ENCODE measurements at regions not wholly inside any gene's neighbourhood (a gene's known extent, or its start where the extent isn't known, plus 50 kb on each side); places are given as distances from the start of the nearest gene placed in this dataset.

GRCh38 chr6:79763301-79763700 is 132.2 kb downstream of the SH3BGRL2 start:
- DNase-seq, result no peak

DNA sequence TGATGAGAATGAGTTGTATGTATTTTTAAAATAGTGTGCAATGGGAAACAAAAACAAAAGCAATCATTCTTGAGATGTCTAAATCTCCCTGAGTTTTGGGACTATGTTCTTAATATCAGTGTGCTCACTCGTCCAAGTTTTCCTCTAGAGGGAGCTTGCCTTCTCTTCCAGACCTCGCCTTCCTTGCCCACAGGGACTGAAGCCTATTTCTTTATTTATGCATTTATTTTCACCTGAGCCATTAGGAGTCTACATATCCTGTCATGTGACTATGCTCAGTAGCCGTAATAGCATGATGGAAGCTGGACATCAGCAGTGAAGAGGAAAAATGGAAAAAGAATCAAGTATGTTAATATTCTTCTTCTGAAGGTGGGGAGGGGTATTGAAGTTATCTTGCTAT is 131.2 kb downstream of the SH3BGRL2 start:
- no peak for DNase-seq

DNA sequence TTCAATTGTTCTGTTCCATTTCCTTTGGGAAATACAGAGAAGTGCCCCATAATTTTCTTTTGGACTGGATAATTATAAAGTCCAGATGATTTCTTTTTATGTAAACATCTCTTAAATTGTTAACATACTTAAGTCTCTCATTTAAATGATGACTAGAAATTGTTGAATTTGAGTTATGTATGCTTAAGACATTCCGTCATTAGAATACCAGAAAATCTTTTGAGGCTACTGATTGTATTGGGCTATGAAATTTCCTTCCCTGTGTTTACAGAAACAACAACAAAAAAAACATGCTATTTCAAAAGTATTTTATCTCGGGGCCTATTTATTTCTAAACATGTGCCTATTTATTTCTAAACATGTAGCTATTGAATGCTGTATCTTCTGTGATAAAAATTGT is 125.4 kb downstream of the SH3BGRL2 start:
- no peak for DNase-seq

DNA sequence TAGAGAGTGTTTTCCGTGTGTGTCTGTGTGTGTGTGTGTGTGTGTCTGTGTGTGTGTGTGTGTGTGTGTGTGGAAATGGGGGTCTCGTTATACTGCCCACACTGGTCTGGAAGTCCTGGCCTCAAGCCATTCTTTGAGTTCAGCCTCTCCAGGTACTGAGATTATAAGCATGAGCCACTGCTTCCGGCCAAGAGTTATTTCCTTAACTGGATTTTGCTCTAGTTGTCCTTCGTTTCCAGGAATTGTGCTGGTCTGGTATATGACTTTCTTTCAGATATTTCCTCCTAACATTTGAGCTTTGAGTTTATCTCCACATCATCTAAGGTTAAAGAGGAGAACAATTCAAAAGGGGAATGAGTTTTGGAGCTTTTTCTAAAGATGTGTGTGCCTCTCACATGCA is 124.8 kb downstream of the SH3BGRL2 start:
- DNase-seq, result no peak

All from NCI-H2029 treated with DMSO at 0.1 percent for 48 hours (cell line).